GM12878 (cell line): ENCODE measurements at regions not wholly inside any gene's neighbourhood (a gene's known extent, or its start where the extent isn't known, plus 50 kb on each side); places are given as distances from the start of the nearest gene placed in this dataset.

ENCODE experiments used
- ATAC-seq: fragments of 200-7000 bp; cut with Tn5 transposase; 3 replicates; pipeline ENCODE4 v1.9.1; 2020; ENCODE audit warnings: mild to moderate bottlenecking, moderate library complexity
- BruUV-seq: library from RNA; stranded (reverse); fragments of 400-500 nt; replicated peaks from 2 replicates; lab custom pipeline; 2021; lab: Mats Ljungman, UMichigan
- CTCF ChIA-PET: fragments of 300-600 bp; sonication (Branson Sonifier 250); formaldehyde crosslinking; extraction: SDS; loops from one replicate; lab custom pipeline; 2021; ENCODE audit warnings: inconsistent platforms; lab: Yijun Ruan, JAX
- POLR2A ChIA-PET: fragments of 350-600 bp; formaldehyde crosslinking; extraction: SDS; loops from one replicate; lab custom pipeline; 2021; ENCODE audit warnings: inconsistent platforms; lab: Charles Lee
- RAD21 ChIA-PET: fragments of 300-600 bp; sonication (Branson Sonifier 250); formaldehyde crosslinking; loops from one replicate; lab custom pipeline; 2023; ENCODE audit warnings: antibody characterized with exemption; ENCODE audit not compliant: unreplicated experiment; lab: Charles Lee
- SMC1A ChIA-PET: fragments of 300-600 bp; sonication (Branson Sonifier 250); formaldehyde crosslinking; loops from one replicate; lab custom pipeline; 2023; ENCODE audit not compliant: unreplicated experiment, uncharacterized antibody; lab: Charles Lee
- DNase-seq: peaks from one replicate; pipeline ENCODE4 v3.0.0-alpha.2; 2011; ENCODE audit warnings: low read depth, low spot score
- FAIRE-seq: peaks from 3 replicates; lab custom pipeline; 2011; peaks lifted over from hg19 to GRCh38; lab: Jason Lieb, UNC
- H2AFZ ChIP-seq: 2 replicates; pipeline ENCODE4 v1.6.0; 2011; ENCODE audit warnings: low read depth, low read length, control low read depth; ENCODE audit not compliant: control insufficient read depth
- H3K27ac ChIP-seq: 2 replicates; pipeline ENCODE4 v1.5.1; 2011; ENCODE audit warnings: control low read depth; ENCODE audit not compliant: control insufficient read depth, insufficient read depth
- H3K27me3 ChIP-seq, 2 experiments: replicated peaks in 1 of 2; 2 replicates each; pipeline versions ENCODE4 v1.6.0 to v1.6.1; 2011; ENCODE audit warnings: low read length in 1 of 2; ENCODE audit not compliant: control insufficient read depth in 2 of 2, insufficient read depth in 2 of 2
- H3K36me3 ChIP-seq, 2 experiments: 2 replicates each; pipeline ENCODE4 v1.5.1; 2011; ENCODE audit warnings: low read length in 1 of 2; ENCODE audit not compliant: control insufficient read depth in 2 of 2, insufficient read depth in 2 of 2
- H3K4me1 ChIP-seq: 2 replicates; pipeline ENCODE4 v1.6.1; 2011; ENCODE audit warnings: mild to moderate bottlenecking, low read length, moderate library complexity, mixed read lengths; ENCODE audit not compliant: control insufficient read depth, insufficient read depth
- H3K4me2 ChIP-seq: 2 replicates; pipeline ENCODE4 v1.6.0; 2011; ENCODE audit warnings: control low read depth; ENCODE audit not compliant: control insufficient read depth, insufficient read depth
- H3K4me3 ChIP-seq: fragments of 200-600 bp; sonication (generic); 2 replicates; pipeline ENCODE4 v1.5.1; 2016
- H3K79me2 ChIP-seq: 2 replicates; pipeline ENCODE4 v1.6.0; 2011; ENCODE audit warnings: low read length; ENCODE audit not compliant: control insufficient read depth, insufficient read depth
- H3K9ac ChIP-seq: 2 replicates; pipeline ENCODE4 v1.8.0; 2011; ENCODE audit warnings: low read length, control low read depth, mixed read lengths; ENCODE audit not compliant: control insufficient read depth, insufficient read depth
- H3K9me3 ChIP-seq: replicated peaks from 3 replicates; pipeline ENCODE4 v1.5.1; 2011; ENCODE audit warnings: mild to moderate bottlenecking, low read length; ENCODE audit not compliant: control insufficient read depth, insufficient read depth
- H4K20me1 ChIP-seq: 2 replicates; pipeline ENCODE4 v1.6.0; 2011; ENCODE audit not compliant: control insufficient read depth, insufficient read depth
- ATF7 ChIP-seq: fragments of 450-650 bp; IDR thresholded peaks from 2 replicates; pipeline ENCODE4 v1.6.1; 2016; ENCODE audit warnings: low read depth, mild to moderate bottlenecking
- CBFB ChIP-seq: IDR thresholded peaks from 2 replicates; pipeline ENCODE4 v1.6.1; 2016; ENCODE audit warnings: antibody characterized with exemption, low read depth
- CEBPZ ChIP-seq: fragments of 150-350 bp; IDR thresholded peaks from 2 replicates; pipeline ENCODE4 v1.6.1; 2016; ENCODE audit warnings: low read depth, low read length
- ETV6 ChIP-seq, 2 experiments: fragments of 450-650 bp in 1 of 2; IDR thresholded peaks in 1 of 2; conservative IDR thresholded peaks in 1 of 2; 2 replicates each; pipeline ENCODE4 v1.6.1; 2014; ENCODE audit warnings: antibody characterized with exemption in 1 of 2, borderline replicate concordance in 1 of 2, low read depth in 1 of 2, mild to moderate bottlenecking in 1 of 2, moderate library complexity in 1 of 2
- FOS ChIP-seq: IDR thresholded peaks from 3 replicates; pipeline ENCODE4 v1.6.1; 2011; ENCODE audit warnings: borderline replicate concordance; ENCODE audit not compliant: insufficient read length; ENCODE audit errors: extremely low read depth
- NR2F1 ChIP-seq: fragments of 450-650 bp; conservative IDR thresholded peaks from 2 replicates; pipeline ENCODE4 v1.6.1; 2017; ENCODE audit warnings: mild to moderate bottlenecking
- PAX8 ChIP-seq: fragments of 450-650 bp; IDR thresholded peaks from 2 replicates; pipeline ENCODE4 v1.6.1; 2017; ENCODE audit warnings: mild to moderate bottlenecking, moderate library complexity
- SP1 ChIP-seq: IDR thresholded peaks from one replicate; pipeline ENCODE4 v1.6.1; 2011; ENCODE audit warnings: low read depth, low read length
- SPI1 ChIP-seq: IDR thresholded peaks from 2 replicates; pipeline ENCODE4 v1.6.1; 2011; ENCODE audit warnings: low read depth, mild to moderate bottlenecking, low read length, moderate library complexity, borderline replicate concordance; ENCODE audit not compliant: insufficient read depth
- SRF ChIP-seq, 2 experiments: IDR thresholded peaks; 2 replicates each; pipeline ENCODE4 v1.6.1; 2011; ENCODE audit warnings: low read depth in 2 of 2, low read length in 2 of 2, mild to moderate bottlenecking in 1 of 2, moderate library complexity in 1 of 2
- USF1 ChIP-seq: IDR thresholded peaks from 2 replicates; pipeline ENCODE4 v1.6.1; 2011; ENCODE audit warnings: borderline replicate concordance, low read depth, mild to moderate bottlenecking, moderate library complexity, mixed read lengths, low read length; ENCODE audit not compliant: insufficient read depth; ENCODE audit errors: extremely low read length
- WGBS: methylation state at CpG from one replicate; pipeline ENCODE4 v1.1.6; 2016; ENCODE audit warnings: low lambda C conversion rate; ENCODE audit not compliant: insufficient replicate concordance, insufficient coverage; ENCODE audit errors: missing lambda C conversion rate; 5-methylcytosine and 5-hydroxymethylcytosine counted together
- in situ Hi-C: fragments of 300-500 bp; cut with MboI; formaldehyde crosslinking; loops from 9 replicates; pipeline ENCODE4 v1.14.3; 2018; ENCODE audit warnings: mixed read lengths
- intact Hi-C: fragments of 100-400 bp; cut with micrococcal nuclease; formaldehyde crosslinking; loops from one replicate; pipeline ENCODE4 v1.14.2; 2022; ENCODE audit not compliant: unreplicated experiment

GRCh38 chr16:51008607-51009006 lies 142.5 kb downstream of the SALL1 start:
- ChIA-PET RAD21 (no interaction called here), POLR2A (no interaction called here), SMC1A (no interaction called here), CTCF (no interaction called here)
- Histone ChIP-seq H3K79me2 (no peaks in the 10 kb centered on the region), H3K9ac (no peak overlapping the region), H2AFZ (no peak overlapping the region), H3K4me1 (no peaks in the 10 kb centered on the region), H3K27me3 (no peaks in the 10 kb centered on the region; a peak in 1 of 4 replicates), H3K9me3 (no peaks in the 10 kb centered on the region), H3K36me3 (no peaks in the 10 kb centered on the region), H3K27ac (no peak overlapping the region), H3K4me2 (no peak overlapping the region), H4K20me1 (no peaks in the 10 kb centered on the region), H3K4me3 (no peak overlapping the region)
- TF ChIP-seq ATF7 (no peak), FOS (no peak), NR2F1 (no peak), SRF (IDR thresholded peaks at IDR 0.05; ENCODE audit: low read depth in 2 of 2, low read length in 2 of 2) (no peak), SPI1 (no peak), CEBPZ (no peak), PAX8 (no peak), ETV6 (conservative IDR thresholded peaks at IDR 0.05 in 1 of 2, IDR thresholded peaks at IDR 0.05 in 1 of 2; ENCODE audit: borderline replicate concordance in 1 of 2, low read depth in 1 of 2) (no peak), CBFB (no peak), SP1 (no peak), USF1 (no peak)
- WGBS: 0% methylated on average over 6 of the region's 6 CpGs
- in situ Hi-C loops: no loop called here
- intact Hi-C loops: no loop called here
- FAIRE-seq (no peak), ATAC-seq (no peak), DNase-seq (no peak)
- BruUV-seq: no TSS peak
